Endothelial cell of umbilical vein (primary cell): ENCODE measurements at regions not wholly inside any gene's neighbourhood (a gene's known extent, or its start where the extent isn't known, plus 50 kb on each side); places are given as distances from the start of the nearest gene placed in this dataset.

ENCODE experiments used
- BruUV-seq: library from RNA; stranded (reverse); fragments of 400-500 nt; replicated peaks from 2 replicates; lab custom pipeline; 2021; lab: Mats Ljungman, UMichigan
- CTCF ChIA-PET: fragments of 300-600, 350-600 bp; sonication (Branson Sonifier 250); formaldehyde crosslinking; loops from one replicate; lab custom pipeline; 2021; ENCODE audit warnings: antibody characterized with exemption, inconsistent platforms; lab: Charles Lee
- POLR2A ChIA-PET: fragments of 300-600, 350-600 bp; sonication (Branson Sonifier 250); formaldehyde crosslinking; loops from one replicate; lab custom pipeline; 2021; ENCODE audit warnings: antibody characterized with exemption, inconsistent platforms; lab: Charles Lee
- DNase-seq: peaks from one replicate; pipeline ENCODE4 v3.0.0-alpha.2; 2011; ENCODE audit warnings: low read depth, low spot score
- FAIRE-seq: peaks from 2 replicates; lab custom pipeline; 2011; peaks lifted over from hg19 to GRCh38; lab: Jason Lieb, UNC
- H2AFZ ChIP-seq: 2 replicates; pipeline ENCODE4 v1.6.0; 2012; ENCODE audit warnings: low read depth, low read length, control low read depth, inconsistent platforms
- H3K27ac ChIP-seq: 2 replicates; pipeline ENCODE4 v1.5.1; 2011; ENCODE audit warnings: low read depth, mild to moderate bottlenecking, control low read depth, low read length, moderate library complexity; ENCODE audit not compliant: insufficient read depth
- H3K27me3 ChIP-seq, 2 experiments: 2 replicates each; pipeline versions ENCODE4 v1.6.0 to v1.6.1; 2011; ENCODE audit warnings: low read length in 2 of 2, mixed read lengths in 1 of 2; ENCODE audit not compliant: control insufficient read depth in 2 of 2, insufficient read depth in 2 of 2
- H3K36me3 ChIP-seq, 2 experiments: 2 replicates in 1 of 2; 3 replicates in 1 of 2; pipeline ENCODE4 v1.5.1; 2011; ENCODE audit warnings: low read length in 2 of 2, mild to moderate bottlenecking in 1 of 2, moderate library complexity in 1 of 2; ENCODE audit not compliant: control insufficient read depth in 2 of 2, insufficient read depth in 2 of 2; ENCODE audit errors: extremely low read depth in 1 of 2
- H3K4me1 ChIP-seq: 3 replicates; pipeline ENCODE4 v1.5.1; 2011; ENCODE audit warnings: mild to moderate bottlenecking, low read length; ENCODE audit not compliant: control insufficient read depth, insufficient read depth; ENCODE audit errors: extremely low read depth
- H3K4me2 ChIP-seq: 2 replicates; pipeline ENCODE4 v1.6.1; 2011; ENCODE audit warnings: low read length, control low read depth, mixed read lengths; ENCODE audit not compliant: insufficient read depth
- H3K4me3 ChIP-seq, 3 experiments: fragments of 200-600 bp in 1 of 3; sonication (generic), shearing (Covaris generic) in 1 of 3; replicated peaks in 1 of 3; 2 replicates each; pipeline ENCODE4 v1.5.1; 2011 to 2016; ENCODE audit warnings: control low read depth in 3 of 3, low read length in 3 of 3, mild to moderate bottlenecking in 2 of 3, inconsistent platforms in 1 of 3, low read depth in 1 of 3, moderate library complexity in 1 of 3; ENCODE audit not compliant: insufficient read depth in 1 of 3
- H3K79me2 ChIP-seq: 2 replicates; pipeline ENCODE4 v1.6.0; 2012; ENCODE audit warnings: low read length, inconsistent platforms; ENCODE audit not compliant: control insufficient read depth, insufficient read depth
- H3K9ac ChIP-seq: replicated peaks from 2 replicates; pipeline ENCODE3; 2011; ENCODE audit warnings: low read length, control low read depth; ENCODE audit not compliant: insufficient read depth; ENCODE audit errors: extremely low read depth
- H3K9me1 ChIP-seq: replicated peaks from 3 replicates; pipeline ENCODE4 v1.6.0; 2011; ENCODE audit warnings: mild to moderate bottlenecking, low read length; ENCODE audit not compliant: control insufficient read depth, insufficient read depth; ENCODE audit errors: extremely low read depth
- H3K9me3 ChIP-seq: replicated peaks from 2 replicates; pipeline ENCODE4 v1.5.1; 2012; ENCODE audit warnings: low read length, inconsistent platforms; ENCODE audit not compliant: control insufficient read depth, insufficient read depth
- H4K20me1 ChIP-seq: replicated peaks from 2 replicates; pipeline ENCODE3; 2011; ENCODE audit warnings: mild to moderate bottlenecking, low read length; ENCODE audit not compliant: control insufficient read depth, insufficient read depth; ENCODE audit errors: extremely low read depth
- CTCF ChIP-seq, 2 donors: IDR thresholded peaks; 1 replicate in 1 of 2; 2 replicates in 1 of 2; pipeline ENCODE4 v1.5.1; 2011; ENCODE audit warnings: low read length in 2 of 2, mild to moderate bottlenecking in 2 of 2, moderate library complexity in 2 of 2, control low read depth in 1 of 2, inconsistent platforms in 1 of 2, low read depth in 1 of 2; ENCODE audit not compliant: insufficient read depth in 1 of 2; ENCODE audit errors: extremely low read depth in 1 of 2
- EZH2 ChIP-seq: IDR thresholded peaks from 2 replicates; pipeline ENCODE4 v1.6.1; 2012; ENCODE audit warnings: borderline replicate concordance, low read depth, mild to moderate bottlenecking, moderate library complexity, low read length, inconsistent platforms; ENCODE audit not compliant: severe bottlenecking
- FOS ChIP-seq: IDR thresholded peaks from 2 replicates; pipeline ENCODE4 v1.6.1; 2011; ENCODE audit warnings: mild to moderate bottlenecking, low read length, moderate library complexity, borderline replicate concordance; ENCODE audit not compliant: insufficient read depth
- GATA2 ChIP-seq: IDR thresholded peaks from 2 replicates; pipeline ENCODE4 v1.7.0; 2011; ENCODE audit warnings: low read depth, mild to moderate bottlenecking, moderate library complexity, mixed read lengths, low read length; ENCODE audit not compliant: insufficient read length, insufficient read depth
- JUN ChIP-seq: IDR thresholded peaks from 2 replicates; pipeline ENCODE4 v1.6.1; 2011; ENCODE audit warnings: borderline replicate concordance, low read depth; ENCODE audit not compliant: insufficient read length, insufficient read depth
- MAX ChIP-seq: IDR thresholded peaks from 2 replicates; pipeline ENCODE4 v1.6.1; 2011; ENCODE audit not compliant: insufficient read depth, insufficient read length
- MYC ChIP-seq: IDR thresholded peaks from one replicate; pipeline ENCODE4 v1.6.1; 2011; ENCODE audit warnings: mild to moderate bottlenecking, low read depth, low read length
- POLR2A ChIP-seq: IDR thresholded peaks from 2 replicates; pipeline ENCODE4 v1.6.1; 2012; ENCODE audit warnings: low read depth, mild to moderate bottlenecking, control low read depth, low read length
- POLR2AphosphoS5 ChIP-seq: IDR thresholded peaks from 2 replicates; pipeline ENCODE4 v1.6.1; 2012; ENCODE audit warnings: low read depth, mild to moderate bottlenecking, control low read depth, low read length, moderate library complexity; ENCODE audit not compliant: insufficient read depth
- dilution Hi-C: fragments of 300-500 bp; cut with MboI; formaldehyde crosslinking; loops from one replicate; pipeline ENCODE4 v1.15.0; 2019; ENCODE audit warnings: low sequenced_read_pairs; ENCODE audit not compliant: extremely low pct_ligation_motif_present
- intact Hi-C: fragments of 100-400 bp; cut with micrococcal nuclease; formaldehyde crosslinking; loops from one replicate; pipeline ENCODE4 v1.10.0; 2022

- Histone ChIP-seq H3K9ac (no peak overlapping the region), H4K20me1 (no peaks in the 10 kb centered on the region), H3K9me1 (no peaks in the 10 kb centered on the region), H2AFZ (no peak overlapping the region), H3K27me3 (no peaks in the 10 kb centered on the region), H3K9me3 (no peaks in the 10 kb centered on the region), H3K4me2 (no peak overlapping the region), H3K4me3 (no peak overlapping the region), H3K27ac (no peak overlapping the region), H3K79me2 (no peaks in the 10 kb centered on the region), H3K36me3 (no peaks in the 10 kb centered on the region), H3K4me1 (no peaks in the 10 kb centered on the region)
- dilution Hi-C loops (no loop called here), intact Hi-C loops (no loop called here)
- ChIA-PET CTCF (no interaction called here), POLR2A (no interaction called here)
- TF ChIP-seq POLR2A (no peak), GATA2 (no peak), FOS (no peak), POLR2AphosphoS5 (no peak), MAX (no peak), MYC (no peak), JUN (no peak), EZH2 (no peak), CTCF (IDR thresholded peaks at IDR 0.05; ENCODE audit: extremely low read depth in 1 of 2, insufficient read depth in 1 of 2, low read depth in 1 of 2, low read length in 2 of 2) (no peak)
- DNase-seq (no peak), FAIRE-seq (no peak)
- no TSS peak for BruUV-seq
Measured at GRCh38 chr5:158288272-158288657, 429.3 kb upstream of the CLINT1 start.
